ENCODE measurements at regions not wholly inside any gene's neighbourhood (a gene's known extent, or its start where the extent isn't known, plus 50 kb on each side); places are given as distances from the start of the nearest gene placed in this dataset.

DNA sequence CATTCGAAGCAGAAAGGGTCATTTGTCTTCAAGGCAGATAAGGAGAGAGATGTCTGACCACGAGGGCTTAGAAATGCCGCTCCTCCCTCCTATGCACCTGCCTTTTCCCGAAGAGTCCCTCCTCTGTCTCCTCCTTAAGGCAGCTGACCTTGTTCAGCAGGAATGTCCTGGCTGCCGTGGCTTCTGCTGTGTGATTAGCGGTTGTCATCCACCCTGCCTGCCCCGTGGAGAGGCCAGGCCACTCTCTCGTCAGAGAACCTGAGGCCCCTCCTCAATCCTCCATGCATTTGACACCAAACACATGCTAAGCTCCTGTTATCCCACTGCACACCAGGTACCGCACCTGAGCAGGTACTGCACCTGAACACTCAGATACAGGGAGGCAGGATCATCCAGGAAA lies 834.6 kb downstream of the TBC1D22A start:
- Histone ChIP-seq H3K4me2 (ENCODE audit: low read depth, low read length, poor library complexity, severe bottlenecking) (no peak overlapping the region), H2AFZ (ENCODE audit: low read length) (no peak overlapping the region), H3F3A (ENCODE audit: low read depth) (no peaks in the 10 kb centered on the region), H3K4me3 (ENCODE audit: low read length, poor library complexity, severe bottlenecking) (no peak overlapping the region), H3K27me3 (ENCODE audit: insufficient read depth, low read length, poor library complexity, severe bottlenecking) (no peaks in the 10 kb centered on the region), H3K9me3 (ENCODE audit: insufficient read depth, low read depth, low read length) (peaks cover 7% of the 10 kb centered on the region; the same call in 1 of the 2 replicates), H3K79me2 (ENCODE audit: insufficient read depth, low read length) (no peaks in the 10 kb centered on the region), H3K9ac (ENCODE audit: low read depth, low read length, poor library complexity, severe bottlenecking) (no peak overlapping the region), H4K20me1 (ENCODE audit: insufficient read depth, low read length, poor library complexity, severe bottlenecking) (no peaks in the 10 kb centered on the region), H3K4me1 (ENCODE audit: insufficient read depth, low read length, poor library complexity, severe bottlenecking) (no peaks in the 10 kb centered on the region), H3K9me2 (replicated peaks; ENCODE audit: low read depth, low read length) (no peaks in the 10 kb centered on the region), H3K36me3 (ENCODE audit: insufficient read depth, low read length) (no peaks in the 10 kb centered on the region)
- TF ChIP-seq CTCF (conservative IDR thresholded peaks at IDR 0.05; ENCODE audit: low read length) (no peak), EZH2phosphoT487 (IDR thresholded peaks at IDR 0.05; ENCODE audit: borderline replicate concordance) (no peak)

- Histone ChIP-seq H3K79me2 (ENCODE audit: insufficient read depth, low read length) (no peaks in the 10 kb centered on the region), H3K36me3 (ENCODE audit: insufficient read depth, low read length) (no peaks in the 10 kb centered on the region), H3F3A (ENCODE audit: low read depth) (no peaks in the 10 kb centered on the region), H3K27me3 (ENCODE audit: insufficient read depth, low read length, poor library complexity, severe bottlenecking) (no peaks in the 10 kb centered on the region), H3K4me1 (ENCODE audit: insufficient read depth, low read length, poor library complexity, severe bottlenecking) (no peaks in the 10 kb centered on the region), H3K4me2 (ENCODE audit: low read depth, low read length, poor library complexity, severe bottlenecking) (no peak overlapping the region), H2AFZ (ENCODE audit: low read length) (no peak overlapping the region), H3K9me3 (ENCODE audit: insufficient read depth, low read depth, low read length) (no peaks in the 10 kb centered on the region; the same call in 1 of the 2 replicates), H3K9me2 (replicated peaks; ENCODE audit: low read depth, low read length) (no peaks in the 10 kb centered on the region), H3K9ac (ENCODE audit: low read depth, low read length, poor library complexity, severe bottlenecking) (no peak overlapping the region), H4K20me1 (ENCODE audit: insufficient read depth, low read length, poor library complexity, severe bottlenecking) (no peaks in the 10 kb centered on the region), H3K4me3 (ENCODE audit: low read length, poor library complexity, severe bottlenecking) (no peak overlapping the region)
- TF ChIP-seq EZH2phosphoT487 (IDR thresholded peaks at IDR 0.05; ENCODE audit: borderline replicate concordance) (no peak), CTCF (conservative IDR thresholded peaks at IDR 0.05; ENCODE audit: low read length) (no peak)
Measured at GRCh38 chr22:47596176-47596690, 833.8 kb downstream of the TBC1D22A start.

DNA sequence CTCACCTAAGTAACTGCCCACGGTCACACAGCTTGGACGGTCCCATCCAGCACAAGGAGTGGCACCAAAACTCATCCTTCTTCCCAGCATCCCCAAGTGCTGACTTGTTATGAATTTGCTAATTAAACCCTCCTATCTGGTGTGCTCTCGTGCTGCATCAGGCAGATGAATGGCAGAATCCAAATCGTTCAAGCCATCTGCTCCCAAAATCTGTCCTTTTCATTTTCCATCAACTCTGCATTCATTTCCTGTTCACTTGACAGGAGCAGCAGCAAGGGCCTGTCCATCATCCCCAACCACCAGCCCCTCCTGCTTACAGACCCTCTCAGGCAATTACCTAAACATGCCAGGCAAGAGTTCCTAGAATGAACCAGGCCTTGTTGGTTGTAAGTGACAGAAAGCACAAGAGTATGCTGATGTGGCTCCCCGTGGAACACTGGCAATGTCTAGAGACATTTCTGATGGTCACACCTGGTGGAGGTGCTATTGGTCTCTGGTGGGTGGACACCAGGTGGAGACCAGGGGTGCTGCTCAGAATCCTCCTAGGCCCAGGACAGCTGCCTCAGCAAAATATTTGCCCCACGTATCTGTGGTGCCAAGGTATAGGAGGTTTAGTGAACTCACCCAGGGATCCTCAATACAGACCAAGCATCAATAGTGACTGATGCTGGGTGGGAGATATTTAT lies 832.5 kb downstream of the TBC1D22A start:
- Histone ChIP-seq H3K27me3 (ENCODE audit: insufficient read depth, low read length, poor library complexity, severe bottlenecking) (no peaks in the 10 kb centered on the region), H4K20me1 (ENCODE audit: insufficient read depth, low read length, poor library complexity, severe bottlenecking) (no peaks in the 10 kb centered on the region), H3K4me3 (ENCODE audit: low read length, poor library complexity, severe bottlenecking) (no peak overlapping the region), H3K9me3 (ENCODE audit: insufficient read depth, low read depth, low read length) (no peaks in the 10 kb centered on the region; the same call in 1 of the 2 replicates), H3K9ac (ENCODE audit: low read depth, low read length, poor library complexity, severe bottlenecking) (no peak overlapping the region), H3K4me2 (ENCODE audit: low read depth, low read length, poor library complexity, severe bottlenecking) (no peak overlapping the region), H3K9me2 (replicated peaks; ENCODE audit: low read depth, low read length) (no peaks in the 10 kb centered on the region), H3F3A (ENCODE audit: low read depth) (no peaks in the 10 kb centered on the region), H3K4me1 (ENCODE audit: insufficient read depth, low read length, poor library complexity, severe bottlenecking) (no peaks in the 10 kb centered on the region), H2AFZ (ENCODE audit: low read length) (no peak overlapping the region), H3K79me2 (ENCODE audit: insufficient read depth, low read length) (no peaks in the 10 kb centered on the region), H3K36me3 (ENCODE audit: insufficient read depth, low read length) (no peaks in the 10 kb centered on the region)
- TF ChIP-seq CTCF (conservative IDR thresholded peaks at IDR 0.05; ENCODE audit: low read length) (no peak), EZH2phosphoT487 (IDR thresholded peaks at IDR 0.05; ENCODE audit: borderline replicate concordance) (no peak)
